Endometrium (tissue), 2 donors: ENCODE measurements at regions not wholly inside any gene's neighbourhood (a gene's known extent, or its start where the extent isn't known, plus 50 kb on each side); places are given as distances from the start of the nearest gene placed in this dataset.

Experiments
- FAIRE-seq: peaks from 2 replicates; lab custom pipeline; 2012; peaks lifted over from hg19 to GRCh38; lab: Jason Lieb, UNC
- donor health status: control.
- donor health status: control.

GRCh38 chr15:38696109-38696727 lies 131.6 kb upstream of the RASGRP1 start:
- no peak for FAIRE-seq

GRCh38 chr15:38696790-38697495 lies 132.3 kb upstream of the RASGRP1 start:
- FAIRE-seq, result no peak

- FAIRE-seq, result no peak
Measured at GRCh38 chr15:38698254-38698653, 133.6 kb upstream of the RASGRP1 start.

DNA sequence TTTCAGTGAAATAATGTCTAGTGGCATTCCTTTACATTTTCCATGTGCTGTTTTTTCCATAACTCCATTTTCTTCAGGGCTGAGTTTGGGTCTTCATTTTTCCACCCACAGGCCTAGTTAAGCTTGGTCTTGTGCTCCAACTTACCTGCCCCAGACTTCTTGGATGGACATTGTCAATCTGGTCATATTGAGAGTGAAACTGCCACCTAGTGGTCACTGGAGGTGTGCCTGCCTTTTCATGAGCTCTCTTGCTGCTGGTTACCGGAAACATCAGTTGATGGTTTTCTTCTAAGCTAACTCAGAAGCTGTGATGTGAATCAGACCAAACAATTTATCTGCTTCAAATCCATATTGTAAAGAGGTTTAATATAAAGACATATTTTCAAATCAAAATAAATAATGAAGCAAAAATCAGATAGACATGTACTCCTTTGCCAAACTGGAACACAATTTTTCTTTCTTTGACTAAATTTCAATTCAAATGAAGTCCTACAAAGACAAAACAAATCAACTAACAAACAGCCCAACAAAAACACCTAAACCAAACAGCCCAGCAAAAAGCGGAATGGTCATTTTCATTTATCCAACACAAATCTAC lies 135.1 kb upstream of the RASGRP1 start:
- FAIRE-seq, result no peak

GRCh38 chr15:38701149-38701548 lies 136.5 kb upstream of the RASGRP1 start:
- FAIRE-seq, result no peak

DNA sequence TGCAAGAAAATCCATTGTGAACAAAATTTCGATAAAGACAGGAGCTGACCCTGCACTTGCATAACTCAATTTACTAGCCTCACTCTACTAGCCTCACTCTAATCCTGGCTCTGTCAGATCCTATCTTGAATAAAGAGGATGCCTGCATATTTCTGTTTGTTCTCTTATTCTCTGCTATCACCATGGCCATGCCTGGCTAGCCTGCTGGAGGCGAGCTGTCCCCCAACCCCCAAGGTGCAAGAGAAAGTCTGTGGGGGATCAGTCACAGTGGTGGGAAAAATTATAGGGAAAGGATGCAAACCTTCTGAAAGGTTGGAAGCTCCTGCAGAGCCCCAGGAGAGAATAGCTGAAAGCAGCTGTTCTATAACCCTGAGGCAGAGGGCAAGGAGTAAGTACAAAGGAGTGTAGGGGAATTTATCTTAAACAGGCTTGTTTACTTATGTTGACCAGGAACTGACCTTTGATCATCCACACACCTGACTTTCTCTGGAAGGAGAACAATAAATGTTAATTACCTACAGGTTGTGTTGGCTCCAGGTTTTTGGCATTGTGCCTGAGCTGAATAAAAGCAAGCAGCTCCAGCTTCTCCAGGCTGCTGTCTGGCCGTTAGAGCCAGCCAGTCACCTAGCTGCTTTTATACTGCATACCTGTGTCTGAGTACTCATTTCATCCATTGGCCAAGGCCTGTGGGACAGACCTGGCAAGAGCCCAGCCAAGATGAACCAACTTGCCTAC lies 137.7 kb upstream of the RASGRP1 start:
- no peak for FAIRE-seq

- no peak for FAIRE-seq
Measured at GRCh38 chr15:38705436-38706219, 141.0 kb upstream of the RASGRP1 start.

- no peak for FAIRE-seq
Measured at GRCh38 chr15:38706956-38707355, 142.3 kb upstream of the RASGRP1 start.

- FAIRE-seq, result peak; percentile 95
Measured at GRCh38 chr15:38707802-38708671, 143.4 kb upstream of the RASGRP1 start.

- no peak for FAIRE-seq
Measured at GRCh38 chr15:38708672-38709180, 144.1 kb upstream of the RASGRP1 start.

GRCh38 chr15:38709196-38709595 lies 144.6 kb upstream of the RASGRP1 start:
- FAIRE-seq, result peak; percentile 96

GRCh38 chr15:38714309-38715072 lies 149.9 kb upstream of the RASGRP1 start:
- FAIRE-seq, result no peak

DNA sequence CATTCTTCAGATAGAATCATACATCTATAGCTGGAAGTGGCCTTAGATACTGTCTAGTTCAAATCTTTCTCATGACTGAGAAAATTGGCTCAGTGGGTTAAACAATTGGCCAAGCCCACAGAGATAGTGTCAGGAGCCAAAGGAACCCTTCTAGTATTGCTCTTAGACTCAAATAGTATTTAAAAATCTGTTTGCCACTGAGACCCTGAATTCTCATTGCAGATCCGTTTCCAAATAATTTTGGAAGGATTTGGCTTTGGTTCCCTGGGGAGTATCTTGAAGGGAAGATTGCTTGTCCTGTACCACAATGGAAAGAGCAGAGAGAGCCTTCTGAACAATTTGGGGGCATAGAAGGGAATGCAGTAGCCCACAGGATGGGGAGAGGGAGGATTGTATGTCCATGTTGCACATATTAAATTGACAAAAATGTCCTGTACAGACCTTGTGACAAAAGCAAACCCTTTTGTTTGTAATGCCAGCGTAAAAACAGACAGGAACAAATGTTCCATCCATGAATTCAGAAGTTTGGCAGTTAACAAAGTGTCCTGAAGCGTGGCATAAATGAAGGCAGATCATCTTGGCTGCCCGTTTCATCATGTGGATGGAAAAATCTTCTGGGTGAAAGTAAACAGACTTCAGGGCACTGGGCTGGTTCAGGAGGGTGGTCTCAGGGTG lies 156.4 kb upstream of the RASGRP1 start:
- no peak for FAIRE-seq

DNA sequence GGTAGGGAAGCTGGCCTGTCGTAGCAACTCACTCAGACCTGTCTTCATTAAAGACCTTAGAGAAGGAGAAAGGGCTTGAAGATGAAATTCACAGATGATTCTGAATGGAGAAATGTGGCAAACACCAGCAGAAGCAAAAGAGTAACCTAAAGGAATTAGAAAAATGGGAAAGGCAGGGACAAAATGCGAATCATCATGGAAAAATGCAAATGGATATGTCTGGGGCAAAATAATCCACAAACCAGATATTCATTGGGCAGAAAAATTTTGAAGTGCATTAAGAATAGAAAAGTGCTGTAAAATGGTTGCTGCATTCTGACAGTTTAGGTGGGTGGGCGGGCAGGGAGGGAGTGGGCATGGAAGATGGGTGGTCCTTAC lies 156.9 kb upstream of the RASGRP1 start:
- no peak for FAIRE-seq

DNA sequence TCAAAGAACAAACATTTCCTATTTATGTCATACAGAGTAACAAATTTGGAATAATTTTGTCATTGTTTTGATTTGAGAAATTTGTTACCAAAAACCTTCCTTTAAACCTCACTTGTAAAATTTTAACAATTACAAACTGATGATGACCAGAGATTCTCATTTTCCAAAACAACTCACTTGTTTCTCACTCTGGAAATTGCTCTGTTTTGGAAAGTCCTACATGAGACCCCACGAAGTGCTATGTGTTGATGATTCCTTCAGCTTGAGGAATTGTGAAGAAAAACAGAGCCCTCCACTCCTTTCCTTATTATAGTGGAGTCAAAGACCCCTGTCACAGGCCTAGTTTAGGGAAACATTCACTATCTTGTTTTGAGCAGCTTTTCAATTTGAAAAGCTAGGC lies 157.6 kb upstream of the RASGRP1 start:
- FAIRE-seq, result peak; percentile 100

GRCh38 chr15:38724827-38725226 lies 160.2 kb upstream of the RASGRP1 start:
- FAIRE-seq, result no peak

DNA sequence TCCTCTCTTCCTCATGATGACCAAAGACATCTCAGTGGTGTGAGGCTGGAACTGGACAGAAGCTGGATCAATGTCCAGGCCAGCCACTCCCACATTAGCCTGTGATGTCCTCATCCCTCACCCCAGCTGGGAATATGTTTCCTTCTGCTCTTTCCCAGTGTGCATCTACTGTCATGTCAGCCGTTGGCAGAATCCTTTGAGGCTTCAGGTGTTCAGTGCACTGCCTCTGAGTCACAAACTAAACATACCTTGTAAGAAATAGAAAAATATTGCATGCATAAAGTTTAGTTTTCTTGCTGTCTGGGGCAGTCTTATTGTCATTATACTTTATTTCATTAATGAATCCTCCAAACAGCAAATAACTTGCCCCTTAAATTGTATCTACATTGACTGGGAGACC lies 161.6 kb upstream of the RASGRP1 start:
- no peak for FAIRE-seq

DNA sequence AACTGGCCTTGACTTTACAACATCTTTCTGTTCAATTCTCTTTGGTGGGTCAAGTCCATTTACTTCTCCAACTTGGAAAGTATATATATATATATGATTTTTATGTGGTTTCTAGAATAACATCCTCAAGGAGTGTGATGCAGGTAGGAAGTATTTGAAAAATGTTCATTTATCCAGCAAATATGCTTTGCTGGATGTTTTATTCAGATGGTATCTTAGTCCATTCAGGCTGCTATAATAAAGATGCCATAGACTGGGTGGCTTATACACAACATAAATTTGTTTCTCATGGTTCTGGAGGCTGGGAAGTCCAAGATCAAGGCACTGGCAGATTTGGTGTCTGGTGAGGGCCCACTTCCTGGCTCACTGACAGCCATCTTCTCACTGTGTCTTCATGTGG lies 168.7 kb upstream of the RASGRP1 start:
- no peak for FAIRE-seq

DNA sequence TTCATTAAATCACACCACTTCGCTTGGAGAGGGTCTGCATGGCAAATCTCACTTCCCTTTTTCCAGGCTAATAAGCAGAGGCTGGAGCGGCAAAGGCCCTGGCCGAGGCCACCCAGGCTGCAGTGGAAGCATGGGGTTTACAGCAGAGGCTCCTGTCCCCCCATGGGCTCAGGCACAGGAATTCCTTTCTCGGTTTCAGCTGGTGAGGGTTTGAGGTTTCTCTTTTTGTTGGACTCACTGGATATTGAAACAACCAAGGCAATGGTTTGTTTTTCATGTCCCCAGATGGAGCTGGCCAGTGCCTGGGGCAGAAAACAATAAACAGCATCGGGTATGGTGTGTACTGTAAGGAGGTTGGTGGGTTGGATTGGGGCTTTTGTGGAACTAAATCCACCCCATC lies 175.6 kb upstream of the RASGRP1 start:
- no peak for FAIRE-seq

DNA sequence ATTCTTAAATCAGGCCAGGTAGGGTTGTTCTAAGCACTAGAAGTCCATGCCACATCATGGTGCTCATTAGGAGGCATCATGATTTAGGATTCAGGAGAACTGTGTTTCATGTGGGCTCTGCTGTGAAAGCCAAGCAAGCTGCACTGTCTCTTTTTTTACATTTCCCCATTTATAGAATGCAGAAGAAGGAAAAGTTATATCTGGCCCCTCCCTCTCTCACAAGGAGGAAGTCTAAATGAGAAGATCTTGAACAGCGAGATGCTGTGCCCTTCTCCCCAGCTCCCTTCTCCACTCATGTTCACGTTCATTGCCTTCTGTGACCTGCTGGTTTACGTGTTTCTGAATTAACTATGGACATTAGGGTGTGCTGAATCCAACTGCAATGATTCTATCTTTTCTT lies 178.5 kb upstream of the RASGRP1 start:
- FAIRE-seq, result no peak
